MM.1S (cell line): ENCODE measurements at regions not wholly inside any gene's neighbourhood (a gene's known extent, or its start where the extent isn't known, plus 50 kb on each side); places are given as distances from the start of the nearest gene placed in this dataset.

Source experiments
- CTCF ChIP-seq: fragments of 300-600 bp; sonication (generic); IDR thresholded peaks from 2 replicates; pipeline ENCODE4 v1.5.1; 2016; ENCODE audit warnings: antibody characterized with exemption, low read length, mixed read lengths
- EZH2 ChIP-seq: fragments of 300-600 bp; sonication (generic); optimal IDR thresholded peaks from 2 replicates; pipeline ENCODE3; 2017; ENCODE audit warnings: low read depth, mild to moderate bottlenecking, antibody characterized with exemption, low read length, mixed read lengths
- EZH2phosphoT487 ChIP-seq: fragments of 300-600 bp; sonication (generic); IDR thresholded peaks from 2 replicates; pipeline ENCODE4 v1.6.1; 2018; ENCODE audit warnings: antibody characterized with exemption, low read length

- TF ChIP-seq CTCF, result no peak
- TF ChIP-seq EZH2phosphoT487, result no peak
- no peak for TF ChIP-seq EZH2
Measured at GRCh38 chr14:84421621-84422020, 1108.3 kb upstream of the FLRT2 start.
